ENCODE measurements at regions not wholly inside any gene's neighbourhood (a gene's known extent, or its start where the extent isn't known, plus 50 kb on each side); places are given as distances from the start of the nearest gene placed in this dataset.

GRCh38 chr14:97149775-97150174 lies 352.6 kb downstream of the VRK1 start:
- no peak for TF ChIP-seq CTCF (conservative IDR thresholded peaks at IDR 0.05)
- TF ChIP-seq ZFX (IDR thresholded peaks at IDR 0.05) = no peak
